HG03442 (cell line): ENCODE measurements at regions not wholly inside any gene's neighbourhood (a gene's known extent, or its start where the extent isn't known, plus 50 kb on each side); places are given as distances from the start of the nearest gene placed in this dataset.

Source experiments
- ATAC-seq: cut with Tn5 transposase; IDR thresholded peaks from one replicate; pipeline ENCODE4 v1.9.1; 2021; ENCODE audit warnings: mild to moderate bottlenecking, moderate library complexity; ENCODE audit not compliant: unreplicated experiment

DNA sequence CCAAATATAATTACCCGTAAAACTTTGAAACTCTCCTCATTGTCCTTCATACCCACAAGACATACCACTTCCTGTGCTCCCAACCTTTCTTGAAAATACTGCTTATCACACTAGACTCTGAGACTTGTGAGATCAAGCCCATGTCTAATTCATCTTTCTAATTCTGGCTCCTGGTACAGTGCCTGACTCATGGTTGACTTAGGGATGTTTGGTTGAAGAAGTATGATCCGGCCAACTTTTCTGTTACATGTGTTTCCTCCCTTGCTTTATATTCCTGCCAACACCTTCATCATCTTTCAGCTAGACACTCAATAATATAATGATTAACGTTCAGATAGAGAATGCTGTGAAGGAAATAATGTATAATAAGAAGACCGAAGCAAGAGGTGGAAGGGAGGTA lies 58.2 kb downstream of the MEX3B start:
- no peak for ATAC-seq

DNA sequence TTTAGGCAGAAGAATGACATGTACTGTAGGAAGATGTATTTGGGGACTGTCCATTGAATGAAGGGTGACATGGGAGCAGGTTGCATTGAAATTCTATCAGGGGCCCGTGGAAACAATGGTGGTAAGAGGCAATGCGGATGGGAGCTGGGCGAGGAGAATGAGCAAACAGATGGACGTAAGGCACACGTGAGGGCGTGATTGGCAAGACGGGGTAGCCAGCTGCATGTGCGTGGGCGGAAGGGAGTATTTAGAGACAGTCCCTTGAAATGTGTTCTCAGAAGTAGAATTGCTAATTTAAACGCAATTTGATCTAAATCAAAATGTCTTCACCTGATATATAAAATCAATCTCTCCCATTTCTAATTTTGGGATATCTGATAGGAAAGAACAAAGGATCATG lies 62.3 kb downstream of the MEX3B start:
- ATAC-seq, result no peak

DNA sequence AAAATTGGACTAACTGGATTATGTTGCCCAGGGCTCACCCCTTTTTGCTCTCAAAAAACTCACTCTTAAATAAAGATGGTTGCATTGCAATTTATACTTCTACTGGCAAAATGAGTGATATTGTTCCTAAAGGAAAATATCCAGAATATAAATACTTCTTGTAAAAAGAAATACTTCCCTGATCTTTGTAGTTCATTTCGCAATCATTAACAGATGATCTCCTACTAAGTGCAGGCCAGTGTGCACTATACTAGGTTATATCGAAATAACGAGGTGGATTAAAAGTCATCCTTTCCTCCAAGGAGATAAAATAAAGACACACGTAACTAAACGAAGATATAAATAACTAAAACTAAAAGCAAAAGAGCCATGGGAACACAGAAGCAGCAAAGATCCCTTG lies 63.0 kb downstream of the MEX3B start:
- ATAC-seq, result no peak

DNA sequence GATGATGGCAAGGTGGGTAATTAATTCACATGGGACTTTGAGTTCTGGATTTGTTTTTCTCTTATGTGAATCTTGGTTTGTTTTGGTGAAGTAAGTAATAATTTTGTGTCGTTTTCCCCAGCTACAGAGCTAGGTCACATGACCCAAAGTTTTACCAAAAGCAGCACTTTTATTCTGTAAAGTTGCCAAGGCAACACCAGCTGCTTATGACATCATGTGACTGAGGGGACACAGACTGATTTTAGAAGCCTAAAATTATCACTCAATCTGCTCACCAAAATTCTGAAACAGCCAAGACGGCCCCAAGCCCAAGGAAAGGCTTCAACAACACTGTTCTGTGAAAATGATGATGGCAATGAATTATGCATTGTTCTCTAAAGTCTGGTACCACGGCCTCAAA lies 63.9 kb downstream of the MEX3B start:
- ATAC-seq, result no peak

DNA sequence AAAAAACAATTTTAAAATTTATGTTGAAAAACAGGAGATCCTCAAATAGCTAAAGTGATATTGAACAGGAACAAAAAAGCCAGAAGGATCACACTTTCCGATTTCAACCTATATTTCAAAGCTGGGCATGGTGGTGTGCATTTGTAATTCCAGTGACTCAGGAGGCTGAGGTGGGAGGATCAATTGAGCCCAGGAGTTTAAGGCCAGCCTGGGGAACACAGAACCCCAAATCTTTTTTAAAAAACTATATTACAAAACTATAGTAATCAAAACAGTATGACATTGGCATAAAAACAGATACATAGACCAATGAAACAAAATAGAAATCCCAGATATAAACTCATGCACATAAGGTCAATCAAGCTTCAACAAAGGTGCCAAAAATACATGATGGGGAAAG lies 68.4 kb downstream of the MEX3B start:
- ATAC-seq, result no peak

DNA sequence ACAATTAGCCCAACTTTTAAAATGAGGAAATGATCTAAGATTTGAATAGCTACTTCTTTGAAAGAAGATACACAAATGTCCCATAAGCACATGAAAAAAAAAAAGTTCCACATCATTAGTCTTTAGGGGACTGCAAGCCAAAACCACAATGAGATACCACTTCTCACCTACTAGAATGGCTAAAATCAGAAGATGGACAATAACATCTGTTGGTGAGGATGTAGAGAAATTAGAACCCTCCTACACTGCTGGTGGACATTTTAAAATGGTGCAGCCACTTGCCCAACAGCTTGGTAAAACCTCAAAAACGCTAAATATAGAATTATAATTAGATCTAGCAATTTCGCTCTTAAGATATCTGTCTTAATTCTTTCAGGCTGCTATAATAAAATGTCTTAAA lies 77.1 kb downstream of the MEX3B start:
- ATAC-seq, result no peak

DNA sequence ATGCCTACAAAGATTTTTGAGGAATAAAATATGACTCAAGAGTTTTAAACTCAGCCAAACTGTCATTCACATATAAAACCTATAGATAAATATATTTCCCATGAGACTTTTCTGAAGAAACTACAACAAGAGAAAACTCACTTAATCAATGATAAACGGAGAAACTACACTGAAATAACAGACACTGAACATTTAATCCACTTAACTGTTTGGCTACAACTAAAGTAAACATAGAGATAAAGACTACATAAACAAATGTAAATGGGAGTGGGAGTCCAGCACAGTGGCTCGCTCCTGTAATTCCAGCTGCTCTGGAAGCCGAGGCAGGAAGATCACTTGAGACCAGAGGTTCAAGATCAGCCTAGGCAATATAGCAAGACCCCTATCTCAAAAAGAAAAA lies 79.2 kb downstream of the MEX3B start:
- ATAC-seq, result no peak

DNA sequence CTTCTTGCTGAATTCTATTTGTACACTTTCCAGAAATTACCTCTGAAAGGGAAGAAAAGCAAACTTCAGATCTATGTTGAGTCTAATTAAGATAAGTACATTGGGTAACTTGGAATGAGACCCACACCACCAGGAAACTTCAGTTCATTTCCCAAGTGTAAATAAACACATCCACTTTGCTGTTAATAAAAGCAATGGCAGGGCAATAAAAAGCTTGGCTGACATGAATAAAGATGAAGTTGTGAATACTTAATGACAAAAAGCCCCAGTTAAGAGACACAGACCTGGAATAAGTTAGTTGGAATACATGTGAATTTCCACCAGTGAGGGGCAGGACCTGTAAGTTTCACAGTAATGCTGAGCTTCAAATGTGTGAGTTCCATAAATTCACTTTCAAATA lies 83.3 kb downstream of the MEX3B start:
- ATAC-seq, result no peak

DNA sequence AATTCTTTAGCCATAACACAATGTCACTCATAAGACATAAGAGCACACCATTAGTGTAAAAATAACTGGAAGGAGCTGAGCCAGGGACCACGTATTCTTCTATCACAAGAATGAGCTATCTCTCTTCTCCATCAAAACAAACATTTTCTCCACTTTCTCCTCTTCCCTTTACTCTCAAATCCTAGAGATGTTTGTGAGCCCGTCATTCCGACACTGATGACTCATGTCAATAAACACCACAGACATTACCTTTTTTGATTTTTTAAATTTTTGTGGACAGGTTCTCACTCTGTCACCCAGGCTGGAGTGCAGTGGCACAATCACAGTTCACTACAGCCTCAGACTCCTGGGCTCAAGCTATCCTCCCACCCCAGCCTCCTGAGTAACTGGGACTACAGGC lies 86.6 kb downstream of the MEX3B start:
- no peak for ATAC-seq

DNA sequence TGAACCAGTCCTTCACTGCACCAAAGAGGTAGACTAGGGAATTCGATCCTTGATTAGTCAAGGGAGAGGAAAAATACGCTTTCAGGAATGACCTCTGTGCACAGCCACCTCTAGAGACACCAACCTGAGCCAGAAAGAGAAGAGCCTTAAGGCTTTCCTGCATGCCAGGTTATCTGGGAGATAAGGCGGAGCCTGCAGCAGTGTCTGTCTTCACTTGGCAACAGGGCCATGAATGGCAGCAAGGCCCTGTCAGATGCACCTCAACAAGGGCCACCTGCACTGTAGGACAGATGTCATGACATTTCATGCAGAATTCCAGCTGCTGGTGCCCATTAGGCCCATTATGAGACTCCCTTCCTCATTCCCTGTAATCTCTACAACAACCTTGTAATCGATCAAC lies 88.1 kb downstream of the MEX3B start:
- no peak for ATAC-seq

DNA sequence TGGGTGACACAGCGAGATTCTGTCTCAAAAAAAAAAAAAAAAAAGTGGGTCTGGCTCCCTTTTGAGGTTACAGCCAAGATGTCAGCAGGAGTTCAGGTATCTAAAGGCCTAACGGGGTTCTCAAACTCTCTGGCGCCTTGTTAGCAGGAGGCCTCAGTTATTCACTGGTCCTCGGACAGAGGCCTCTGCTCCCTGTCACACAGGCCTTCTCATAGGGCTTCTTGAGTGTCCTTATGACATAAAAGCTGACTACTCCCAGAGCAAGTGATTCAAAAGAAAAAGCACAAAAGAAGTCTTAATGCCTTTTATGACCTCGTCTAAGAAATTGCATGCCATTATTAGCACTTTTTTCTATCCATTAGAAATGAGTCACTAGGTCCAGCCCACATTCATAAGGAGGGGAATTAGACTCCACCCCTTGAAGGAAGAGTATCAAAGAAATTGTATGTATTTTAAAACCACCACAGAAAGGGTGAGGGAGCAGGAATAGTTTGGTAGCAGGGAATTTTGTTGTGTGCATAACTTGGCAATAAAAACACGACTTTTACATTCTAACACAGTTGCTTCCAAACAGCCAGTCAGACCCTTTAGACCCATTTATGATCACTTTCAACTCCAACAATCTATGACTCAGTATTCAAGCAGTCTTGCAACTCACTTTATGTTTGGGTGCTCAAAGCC lies 90.3 kb downstream of the MEX3B start:
- no peak for ATAC-seq

DNA sequence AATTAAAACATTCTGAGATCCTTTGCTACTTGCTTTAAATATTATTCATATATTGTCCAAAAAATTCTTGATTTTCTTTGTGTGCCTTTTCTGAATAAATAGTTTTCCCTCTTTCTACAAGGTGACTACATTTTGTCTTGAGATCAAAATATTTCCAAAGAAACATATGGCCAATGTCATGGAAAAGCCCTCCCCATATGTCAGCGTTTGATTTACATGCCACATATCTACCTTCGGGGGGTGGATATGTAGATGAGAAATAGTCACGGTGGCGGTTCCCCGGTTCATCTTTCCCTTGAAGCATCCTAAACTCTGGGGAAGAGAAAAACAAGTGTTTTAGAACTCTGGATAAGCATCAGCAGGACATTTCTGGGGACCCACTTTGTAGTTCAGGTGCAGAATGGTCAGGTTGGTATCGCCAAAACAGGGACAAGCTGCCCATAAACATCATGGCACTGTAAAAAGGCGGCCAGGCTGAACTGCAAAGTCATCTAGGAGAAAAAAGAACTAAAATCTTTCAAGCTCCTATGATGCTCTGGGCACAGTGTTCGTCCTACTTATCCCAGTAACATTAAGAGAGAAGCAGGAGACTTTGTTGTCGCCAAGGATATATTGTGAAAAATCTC lies 91.5 kb downstream of the MEX3B start:
- ATAC-seq, result no peak

DNA sequence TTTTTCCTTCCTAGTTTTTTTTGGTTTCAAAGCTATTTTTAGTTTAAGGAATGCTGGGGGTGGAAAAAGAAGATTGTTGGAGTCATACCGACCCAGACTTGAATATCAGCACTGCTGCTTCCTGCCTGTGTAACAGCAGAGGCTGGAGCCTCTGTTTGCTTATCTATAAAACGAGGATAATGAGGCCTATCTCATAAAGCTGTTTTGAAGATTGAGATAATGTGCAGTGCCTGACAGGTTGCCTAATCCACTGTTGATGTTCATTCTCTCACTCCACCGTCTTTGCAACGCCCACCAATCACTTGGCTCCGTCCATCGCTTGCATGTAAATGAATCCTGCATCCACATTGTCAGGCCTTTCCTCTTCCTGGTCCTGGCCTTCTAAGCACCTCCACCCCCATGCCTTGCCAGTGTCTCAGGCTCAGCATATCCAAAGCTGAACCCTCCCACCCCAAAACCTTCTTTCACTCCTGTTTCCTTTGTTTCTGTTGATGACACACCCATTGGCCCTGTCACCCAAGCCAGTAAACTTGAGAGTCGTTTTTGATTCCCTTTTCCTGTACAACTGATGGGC lies 94.9 kb downstream of the MEX3B start:
- no peak for ATAC-seq

DNA sequence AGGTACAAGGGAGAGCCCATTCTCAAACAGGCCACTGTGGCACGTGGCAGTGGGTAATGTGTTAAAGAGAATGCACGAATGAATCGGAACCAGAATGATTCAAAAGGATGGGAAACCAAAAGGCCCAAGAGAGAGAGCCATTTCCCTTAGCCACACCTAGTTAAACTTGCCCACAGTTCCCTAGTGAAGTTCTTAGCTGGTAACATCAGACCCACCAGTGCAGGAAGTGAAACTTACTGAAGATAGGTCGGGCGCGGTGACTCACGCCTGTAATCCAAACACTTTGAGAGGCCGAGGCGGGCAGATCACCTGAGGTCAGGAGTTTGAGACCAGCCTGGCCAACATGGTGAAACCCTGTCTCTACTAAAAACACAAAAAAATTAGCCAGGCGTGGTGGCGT lies 97.1 kb downstream of the MEX3B start:
- ATAC-seq, result no peak

DNA sequence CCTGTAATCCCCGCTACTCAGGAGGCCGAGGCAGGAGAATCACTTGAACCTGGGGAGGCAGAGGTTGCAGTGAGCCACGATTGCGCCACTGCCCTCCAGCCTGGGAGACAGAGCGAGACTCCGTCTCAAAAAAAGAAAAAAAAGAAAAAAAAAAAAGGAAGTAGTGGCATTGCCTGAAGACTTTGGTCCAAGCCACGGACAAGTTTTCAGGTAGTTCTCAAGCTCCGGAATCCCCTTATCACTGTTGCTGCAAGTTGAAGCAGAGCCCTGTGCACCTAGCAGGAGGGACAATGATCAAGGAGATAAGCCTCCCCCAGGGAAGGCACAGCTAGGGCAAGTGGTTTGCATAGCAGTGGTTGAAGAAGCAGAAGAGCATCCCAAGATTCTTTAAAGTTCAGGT lies 97.6 kb downstream of the MEX3B start:
- no peak for ATAC-seq

DNA sequence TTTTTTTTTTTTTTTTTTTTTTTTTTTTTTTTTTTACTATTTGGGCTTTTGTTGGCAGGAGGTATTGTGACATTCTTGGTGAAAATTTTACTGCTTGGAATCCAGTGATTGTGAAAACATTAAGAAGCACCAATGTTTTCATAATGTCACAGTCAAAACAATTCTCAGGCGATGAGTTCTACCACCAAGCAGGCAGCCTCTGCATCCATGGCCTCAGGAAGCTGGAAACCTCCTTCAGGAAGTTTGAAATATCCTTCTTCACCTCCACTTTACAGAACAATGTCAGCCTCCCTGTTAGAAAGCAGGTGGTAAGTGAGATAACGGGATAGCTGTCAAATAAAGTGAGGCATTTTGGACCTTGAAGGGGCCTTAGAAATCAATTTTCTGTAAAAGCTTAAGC lies 98.3 kb downstream of the MEX3B start:
- ATAC-seq, result no peak

DNA sequence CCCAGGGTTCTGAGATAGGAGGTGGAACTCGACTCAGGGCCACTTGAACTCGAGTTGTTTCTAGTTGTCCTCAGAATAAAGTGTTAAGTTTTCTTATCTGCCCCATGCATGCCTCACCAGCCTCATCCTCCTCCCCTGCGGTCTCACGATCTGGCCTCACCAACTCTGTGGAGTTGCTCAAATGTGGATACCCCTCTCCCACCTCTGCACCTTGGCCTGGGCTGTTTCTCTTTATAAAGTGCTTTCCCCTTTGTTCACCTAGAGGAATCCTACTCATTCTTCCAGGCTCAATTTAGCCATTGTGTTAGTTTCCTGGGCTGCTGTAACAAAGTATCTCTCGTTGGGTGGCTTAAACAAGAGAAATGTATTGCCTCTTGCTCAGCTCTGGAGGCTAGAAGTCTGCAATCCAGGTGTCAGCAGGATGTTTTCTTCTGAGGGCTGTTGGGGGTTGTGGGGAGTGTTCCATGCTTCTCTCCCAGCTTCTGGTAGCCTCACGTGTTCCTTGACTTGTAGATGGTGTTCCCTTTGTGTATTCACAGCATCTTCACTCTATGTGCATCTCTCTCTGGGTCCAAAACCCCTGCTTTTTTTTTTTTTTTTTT lies 100.7 kb downstream of the MEX3B start:
- ATAC-seq, result no peak

DNA sequence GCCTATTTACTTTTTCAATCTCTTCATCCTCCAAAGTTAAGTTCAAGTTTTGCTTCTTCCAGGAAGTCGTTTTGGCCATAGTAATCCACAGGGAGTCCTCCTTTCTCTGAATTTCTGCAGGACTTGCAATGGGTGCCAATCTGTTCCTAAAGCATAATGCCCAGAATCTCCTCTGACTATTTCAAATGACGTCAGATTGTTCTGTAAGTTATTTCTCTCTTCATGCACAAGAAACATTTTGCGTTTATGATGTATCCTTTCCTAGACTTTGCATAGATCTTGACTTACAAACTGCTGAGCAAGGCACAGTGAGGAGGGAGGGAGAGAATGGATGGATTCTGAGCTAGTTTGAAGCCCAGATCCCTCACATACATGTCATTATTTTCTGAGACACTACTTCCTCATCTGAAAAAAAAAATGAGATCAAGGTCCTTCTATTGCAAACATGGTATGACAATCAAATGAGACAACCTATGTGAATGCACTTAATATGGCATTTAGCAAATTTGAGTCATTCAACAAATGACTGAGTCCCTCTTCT lies 103.1 kb downstream of the MEX3B start:
- ATAC-seq, result no peak

DNA sequence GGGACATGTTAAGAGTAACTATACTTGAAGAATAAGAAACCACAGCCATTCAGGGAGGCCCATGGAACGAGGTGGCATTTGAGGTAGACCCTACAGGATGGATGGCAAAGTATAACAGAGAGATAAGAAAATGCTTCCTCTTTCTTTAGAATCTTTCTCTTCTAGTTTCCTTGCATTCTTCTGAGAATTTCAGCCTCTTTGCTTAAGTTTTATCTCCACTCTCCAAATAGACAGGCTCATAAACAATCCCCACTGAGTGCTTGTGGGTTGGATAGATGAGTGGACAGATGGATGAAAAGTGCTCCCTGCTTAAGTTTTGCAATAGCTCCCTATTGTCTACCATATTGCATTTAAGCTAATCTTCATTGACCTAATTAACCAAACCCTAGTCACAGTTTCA lies 103.7 kb downstream of the MEX3B start:
- no peak for ATAC-seq

DNA sequence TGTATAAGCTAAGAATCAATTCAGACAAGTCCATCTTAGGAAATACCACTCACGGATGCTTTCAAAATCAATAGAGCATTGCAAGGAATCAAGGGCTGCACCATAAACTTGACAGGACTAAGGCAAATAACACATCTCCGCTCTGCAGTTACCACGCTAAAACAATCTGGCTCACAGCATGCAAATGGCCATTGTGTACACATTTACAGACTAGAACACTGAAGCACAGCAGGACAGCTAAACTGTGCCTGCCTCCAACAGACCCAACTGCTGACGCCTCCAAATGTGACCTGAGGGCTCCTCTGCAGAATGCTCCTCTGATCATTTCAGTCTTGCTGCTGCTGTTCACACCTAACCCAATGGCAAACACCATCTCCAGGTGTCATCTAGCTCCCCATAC lies 104.3 kb downstream of the MEX3B start:
- ATAC-seq, result no peak

DNA sequence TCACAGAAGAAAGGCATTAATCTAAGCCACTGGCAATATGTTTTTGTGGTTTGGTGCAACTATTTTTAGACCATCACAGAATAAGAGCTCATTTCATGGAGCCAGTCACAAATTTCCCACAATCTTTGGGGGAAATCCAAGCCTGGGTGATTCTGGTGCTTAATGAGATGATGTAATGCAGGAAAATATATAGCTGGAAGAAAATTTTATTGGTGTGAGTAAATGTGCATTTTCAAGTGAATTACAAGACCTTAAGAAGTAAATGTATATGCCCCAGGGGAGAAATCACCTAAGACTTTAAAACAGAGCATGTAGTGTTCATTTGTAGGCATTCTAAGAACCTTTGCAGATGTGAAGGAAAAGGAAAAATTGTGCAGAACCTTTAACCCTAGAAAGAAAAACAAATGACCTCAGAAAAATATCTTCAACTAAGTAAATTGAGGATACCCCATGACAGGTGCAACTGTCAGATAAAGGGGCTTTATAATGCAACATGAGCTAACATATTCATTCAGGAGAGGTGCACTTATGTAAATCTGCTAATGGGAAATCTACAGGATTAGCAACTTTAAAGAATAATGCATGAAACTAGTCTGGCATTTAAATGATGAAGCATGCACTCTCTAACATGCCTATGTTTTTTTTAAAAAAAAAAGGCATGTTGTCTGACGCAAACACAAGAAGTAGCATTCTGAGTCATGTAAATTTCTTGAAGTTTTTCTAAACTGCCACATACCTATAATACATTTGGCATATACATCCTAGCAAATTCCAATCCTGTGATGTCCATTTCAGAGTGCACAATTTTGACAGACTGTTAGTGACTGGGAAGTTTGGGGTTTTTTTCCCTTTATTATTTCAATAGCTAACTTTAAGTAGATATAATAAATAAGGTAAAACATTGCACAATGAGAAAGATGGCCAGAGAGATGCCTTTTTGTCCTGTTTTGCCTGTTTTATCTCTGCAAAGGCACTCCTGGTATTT lies 105.1 kb downstream of the MEX3B start:
- ATAC-seq, result no peak
